Endothelial cell of umbilical vein (primary cell): ENCODE measurements at regions not wholly inside any gene's neighbourhood (a gene's known extent, or its start where the extent isn't known, plus 50 kb on each side); places are given as distances from the start of the nearest gene placed in this dataset.

Source experiments
- BruUV-seq: library from RNA; stranded (reverse); fragments of 400-500 nt; replicated peaks from 2 replicates; lab custom pipeline; 2021; lab: Mats Ljungman, UMichigan
- CTCF ChIA-PET: fragments of 300-600, 350-600 bp; sonication (Branson Sonifier 250); formaldehyde crosslinking; loops from one replicate; lab custom pipeline; 2021; ENCODE audit warnings: antibody characterized with exemption, inconsistent platforms; lab: Charles Lee
- POLR2A ChIA-PET: fragments of 300-600, 350-600 bp; sonication (Branson Sonifier 250); formaldehyde crosslinking; loops from one replicate; lab custom pipeline; 2021; ENCODE audit warnings: antibody characterized with exemption, inconsistent platforms; lab: Charles Lee
- DNase-seq: peaks from one replicate; pipeline ENCODE4 v3.0.0-alpha.2; 2011; ENCODE audit warnings: low read depth, low spot score
- FAIRE-seq: peaks from 2 replicates; lab custom pipeline; 2011; peaks lifted over from hg19 to GRCh38; lab: Jason Lieb, UNC
- H2AFZ ChIP-seq: 2 replicates; pipeline ENCODE4 v1.6.0; 2012; ENCODE audit warnings: low read depth, low read length, control low read depth, inconsistent platforms
- H3K27ac ChIP-seq: 2 replicates; pipeline ENCODE4 v1.5.1; 2011; ENCODE audit warnings: low read depth, mild to moderate bottlenecking, control low read depth, low read length, moderate library complexity; ENCODE audit not compliant: insufficient read depth
- H3K27me3 ChIP-seq, 2 experiments: 2 replicates each; pipeline versions ENCODE4 v1.6.0 to v1.6.1; 2011; ENCODE audit warnings: low read length in 2 of 2, mixed read lengths in 1 of 2; ENCODE audit not compliant: control insufficient read depth in 2 of 2, insufficient read depth in 2 of 2
- H3K36me3 ChIP-seq, 2 experiments: 2 replicates in 1 of 2; 3 replicates in 1 of 2; pipeline ENCODE4 v1.5.1; 2011; ENCODE audit warnings: low read length in 2 of 2, mild to moderate bottlenecking in 1 of 2, moderate library complexity in 1 of 2; ENCODE audit not compliant: control insufficient read depth in 2 of 2, insufficient read depth in 2 of 2; ENCODE audit errors: extremely low read depth in 1 of 2
- H3K4me1 ChIP-seq: 3 replicates; pipeline ENCODE4 v1.5.1; 2011; ENCODE audit warnings: mild to moderate bottlenecking, low read length; ENCODE audit not compliant: control insufficient read depth, insufficient read depth; ENCODE audit errors: extremely low read depth
- H3K4me2 ChIP-seq: 2 replicates; pipeline ENCODE4 v1.6.1; 2011; ENCODE audit warnings: low read length, control low read depth, mixed read lengths; ENCODE audit not compliant: insufficient read depth
- H3K4me3 ChIP-seq, 3 experiments: fragments of 200-600 bp in 1 of 3; sonication (generic), shearing (Covaris generic) in 1 of 3; replicated peaks in 1 of 3; 2 replicates each; pipeline ENCODE4 v1.5.1; 2011 to 2016; ENCODE audit warnings: control low read depth in 3 of 3, low read length in 3 of 3, mild to moderate bottlenecking in 2 of 3, inconsistent platforms in 1 of 3, low read depth in 1 of 3, moderate library complexity in 1 of 3; ENCODE audit not compliant: insufficient read depth in 1 of 3
- H3K79me2 ChIP-seq: 2 replicates; pipeline ENCODE4 v1.6.0; 2012; ENCODE audit warnings: low read length, inconsistent platforms; ENCODE audit not compliant: control insufficient read depth, insufficient read depth
- H3K9ac ChIP-seq: replicated peaks from 2 replicates; pipeline ENCODE3; 2011; ENCODE audit warnings: low read length, control low read depth; ENCODE audit not compliant: insufficient read depth; ENCODE audit errors: extremely low read depth
- H3K9me1 ChIP-seq: replicated peaks from 3 replicates; pipeline ENCODE4 v1.6.0; 2011; ENCODE audit warnings: mild to moderate bottlenecking, low read length; ENCODE audit not compliant: control insufficient read depth, insufficient read depth; ENCODE audit errors: extremely low read depth
- H3K9me3 ChIP-seq: replicated peaks from 2 replicates; pipeline ENCODE4 v1.5.1; 2012; ENCODE audit warnings: low read length, inconsistent platforms; ENCODE audit not compliant: control insufficient read depth, insufficient read depth
- H4K20me1 ChIP-seq: replicated peaks from 2 replicates; pipeline ENCODE3; 2011; ENCODE audit warnings: mild to moderate bottlenecking, low read length; ENCODE audit not compliant: control insufficient read depth, insufficient read depth; ENCODE audit errors: extremely low read depth
- CTCF ChIP-seq, 2 donors: IDR thresholded peaks; 1 replicate in 1 of 2; 2 replicates in 1 of 2; pipeline ENCODE4 v1.5.1; 2011; ENCODE audit warnings: low read length in 2 of 2, mild to moderate bottlenecking in 2 of 2, moderate library complexity in 2 of 2, control low read depth in 1 of 2, inconsistent platforms in 1 of 2, low read depth in 1 of 2; ENCODE audit not compliant: insufficient read depth in 1 of 2; ENCODE audit errors: extremely low read depth in 1 of 2
- EZH2 ChIP-seq: IDR thresholded peaks from 2 replicates; pipeline ENCODE4 v1.6.1; 2012; ENCODE audit warnings: borderline replicate concordance, low read depth, mild to moderate bottlenecking, moderate library complexity, low read length, inconsistent platforms; ENCODE audit not compliant: severe bottlenecking
- FOS ChIP-seq: IDR thresholded peaks from 2 replicates; pipeline ENCODE4 v1.6.1; 2011; ENCODE audit warnings: mild to moderate bottlenecking, low read length, moderate library complexity, borderline replicate concordance; ENCODE audit not compliant: insufficient read depth
- GATA2 ChIP-seq: IDR thresholded peaks from 2 replicates; pipeline ENCODE4 v1.7.0; 2011; ENCODE audit warnings: low read depth, mild to moderate bottlenecking, moderate library complexity, mixed read lengths, low read length; ENCODE audit not compliant: insufficient read length, insufficient read depth
- JUN ChIP-seq: IDR thresholded peaks from 2 replicates; pipeline ENCODE4 v1.6.1; 2011; ENCODE audit warnings: borderline replicate concordance, low read depth; ENCODE audit not compliant: insufficient read length, insufficient read depth
- MYC ChIP-seq: IDR thresholded peaks from one replicate; pipeline ENCODE4 v1.6.1; 2011; ENCODE audit warnings: mild to moderate bottlenecking, low read depth, low read length
- POLR2A ChIP-seq: IDR thresholded peaks from 2 replicates; pipeline ENCODE4 v1.6.1; 2012; ENCODE audit warnings: low read depth, mild to moderate bottlenecking, control low read depth, low read length
- POLR2AphosphoS5 ChIP-seq: IDR thresholded peaks from 2 replicates; pipeline ENCODE4 v1.6.1; 2012; ENCODE audit warnings: low read depth, mild to moderate bottlenecking, control low read depth, low read length, moderate library complexity; ENCODE audit not compliant: insufficient read depth
- dilution Hi-C: fragments of 300-500 bp; cut with MboI; formaldehyde crosslinking; loops from one replicate; pipeline ENCODE4 v1.15.0; 2019; ENCODE audit warnings: low sequenced_read_pairs; ENCODE audit not compliant: extremely low pct_ligation_motif_present
- intact Hi-C: fragments of 100-400 bp; cut with micrococcal nuclease; formaldehyde crosslinking; loops from one replicate; pipeline ENCODE4 v1.10.0; 2022
- TF ChIP-seq, protein P1 (sequence below): IDR thresholded peaks from 2 replicates; pipeline ENCODE4 v1.6.1; 2011; ENCODE audit not compliant: insufficient read depth, insufficient read length

GRCh38 chr7:51621956-51622355, 305.3 kb upstream of the COBL start:
- Histone ChIP-seq H3K4me3 (no peak overlapping the region), H3K9me1 (no peaks in the 10 kb centered on the region), H3K27ac (no peak overlapping the region), H4K20me1 (no peaks in the 10 kb centered on the region), H2AFZ (no peak overlapping the region), H3K4me2 (no peak overlapping the region), H3K79me2 (no peaks in the 10 kb centered on the region), H3K9me3 (peaks cover 5% of the 10 kb centered on the region), H3K36me3 (no peaks in the 10 kb centered on the region), H3K4me1 (no peaks in the 10 kb centered on the region), H3K27me3 (no peaks in the 10 kb centered on the region), H3K9ac (no peak overlapping the region)
- no TSS peak for BruUV-seq
- ChIA-PET CTCF (no interaction called here), POLR2A (no interaction called here)
- intact Hi-C loops (no loop called here), dilution Hi-C loops (no loop called here)
- no peak for DNase-seq
- FAIRE-seq, result no peak
- no peak for TF ChIP-seq MYC
- no peak for TF ChIP-seq POLR2A
- TF ChIP-seq JUN, result no peak
- no peak for TF ChIP-seq GATA2
- TF ChIP-seq CTCF (IDR thresholded peaks at IDR 0.05; ENCODE audit: extremely low read depth in 1 of 2, insufficient read depth in 1 of 2, low read depth in 1 of 2, low read length in 2 of 2), result no peak
- TF ChIP-seq POLR2AphosphoS5, result no peak
- TF ChIP-seq FOS, result no peak
- TF ChIP-seq, protein P1, sequence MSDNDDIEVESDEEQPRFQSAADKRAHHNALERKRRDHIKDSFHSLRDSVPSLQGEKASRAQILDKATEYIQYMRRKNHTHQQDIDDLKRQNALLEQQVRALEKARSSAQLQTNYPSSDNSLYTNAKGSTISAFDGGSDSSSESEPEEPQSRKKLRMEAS, result no peak
- TF ChIP-seq EZH2, result no peak
